HEK293T (cell line): ENCODE measurements at regions not wholly inside any gene's neighbourhood (a gene's known extent, or its start where the extent isn't known, plus 50 kb on each side); places are given as distances from the start of the nearest gene placed in this dataset.

Experiments used
- ARNT ChIP-seq: fragments of 450-650 bp; IDR thresholded peaks from 2 replicates; pipeline ENCODE4 v1.6.1; 2017; ENCODE audit warnings: mild to moderate bottlenecking
- BHLHE40 ChIP-seq: fragments of 450-650 bp; IDR thresholded peaks from 2 replicates; pipeline ENCODE4 v1.6.1; 2016; ENCODE audit warnings: mild to moderate bottlenecking, moderate library complexity, borderline replicate concordance
- ELF4 ChIP-seq: fragments of 450-650 bp; IDR thresholded peaks from 2 replicates; pipeline ENCODE4 v1.6.1; 2017; ENCODE audit warnings: antibody characterized with exemption
- FOXA1 ChIP-seq: fragments of 450-650 bp; IDR thresholded peaks from 2 replicates; pipeline ENCODE4 v1.6.1; 2016; ENCODE audit warnings: mild to moderate bottlenecking
- FOXM1 ChIP-seq: fragments of 450-650 bp; IDR thresholded peaks from 2 replicates; pipeline ENCODE4 v1.6.1; 2017; ENCODE audit warnings: mild to moderate bottlenecking, borderline replicate concordance
- L3MBTL2 ChIP-seq: fragments of 450-650 bp; conservative IDR thresholded peaks from 2 replicates; pipeline ENCODE4 v1.6.1; 2016; ENCODE audit warnings: mild to moderate bottlenecking
- LEF1 ChIP-seq: fragments of 450-650 bp; IDR thresholded peaks from 2 replicates; pipeline ENCODE4 v1.6.1; 2017; ENCODE audit warnings: mild to moderate bottlenecking, borderline replicate concordance
- PKNOX1 ChIP-seq: fragments of 450-650 bp; IDR thresholded peaks from 2 replicates; pipeline ENCODE4 v1.6.1; 2016
- SP1 ChIP-seq: fragments of 450-650 bp; IDR thresholded peaks from 2 replicates; pipeline ENCODE4 v1.6.1; 2017
- SUZ12 ChIP-seq: fragments of 450-650 bp; IDR thresholded peaks from 2 replicates; pipeline ENCODE4 v1.6.1; 2016; ENCODE audit warnings: mild to moderate bottlenecking
- TARDBP ChIP-seq: fragments of 450-650 bp; IDR thresholded peaks from 2 replicates; pipeline ENCODE4 v1.6.1; 2016
- ZNF384 ChIP-seq: fragments of 450-650 bp; IDR thresholded peaks from 2 replicates; pipeline ENCODE4 v1.6.1; 2016

- TF ChIP-seq ARNT: no peak
- no peak for TF ChIP-seq LEF1
- no peak for TF ChIP-seq SP1
- TF ChIP-seq SUZ12: no peak
- TF ChIP-seq ELF4: no peak
- TF ChIP-seq ZNF384: no peak
- TF ChIP-seq BHLHE40: no peak
- TF ChIP-seq FOXA1: no peak
- TF ChIP-seq PKNOX1: no peak
- TF ChIP-seq TARDBP: no peak
- TF ChIP-seq FOXM1: no peak
- TF ChIP-seq L3MBTL2: no peak
Measured at GRCh38 chr13:95367309-95367843, 66.1 kb upstream of the ABCC4 start.
